B cell (primary cell): ENCODE measurements at regions not wholly inside any gene's neighbourhood (a gene's known extent, or its start where the extent isn't known, plus 50 kb on each side); places are given as distances from the start of the nearest gene placed in this dataset.

Experiments used
- CTCF ChIP-seq: fragments of 200-600 bp; IDR thresholded peaks from one replicate; pipeline ENCODE4 v1.8.0; 2022; ENCODE audit warnings: antibody characterized with exemption, mild to moderate bottlenecking
- EZH2 ChIP-seq: IDR thresholded peaks from 2 replicates; pipeline ENCODE4 v1.6.1; 2012; ENCODE audit warnings: borderline replicate concordance, low read depth, mild to moderate bottlenecking, moderate library complexity, low read length; ENCODE audit not compliant: insufficient read depth, poor library complexity, severe bottlenecking

GRCh38 chr4:35286434-35286833, 957.9 kb downstream of the ARAP2 start:
- no peak for TF ChIP-seq CTCF
- TF ChIP-seq EZH2, result no peak
